GM12878 (cell line): ENCODE measurements at regions not wholly inside any gene's neighbourhood (a gene's known extent, or its start where the extent isn't known, plus 50 kb on each side); places are given as distances from the start of the nearest gene placed in this dataset.
A peak's percentile ranks its signal among the peaks of the same experiment; 100 is the strongest.

Source experiments
- ATAC-seq: fragments of 200-7000 bp; cut with Tn5 transposase; 3 replicates; pipeline ENCODE4 v1.9.1; 2020; ENCODE audit warnings: mild to moderate bottlenecking, moderate library complexity
- BruUV-seq: library from RNA; stranded (reverse); fragments of 400-500 nt; replicated peaks from 2 replicates; lab custom pipeline; 2021; lab: Mats Ljungman, UMichigan
- CTCF ChIA-PET: fragments of 300-600 bp; sonication (Branson Sonifier 250); formaldehyde crosslinking; extraction: SDS; loops from one replicate; lab custom pipeline; 2021; ENCODE audit warnings: inconsistent platforms; lab: Yijun Ruan, JAX
- POLR2A ChIA-PET: fragments of 350-600 bp; formaldehyde crosslinking; extraction: SDS; loops from one replicate; lab custom pipeline; 2021; ENCODE audit warnings: inconsistent platforms; lab: Charles Lee
- RAD21 ChIA-PET: fragments of 300-600 bp; sonication (Branson Sonifier 250); formaldehyde crosslinking; loops from one replicate; lab custom pipeline; 2023; ENCODE audit warnings: antibody characterized with exemption; ENCODE audit not compliant: unreplicated experiment; lab: Charles Lee
- SMC1A ChIA-PET: fragments of 300-600 bp; sonication (Branson Sonifier 250); formaldehyde crosslinking; loops from one replicate; lab custom pipeline; 2023; ENCODE audit not compliant: unreplicated experiment, uncharacterized antibody; lab: Charles Lee
- DNase-seq: peaks from one replicate; pipeline ENCODE4 v3.0.0-alpha.2; 2011; ENCODE audit warnings: low read depth, low spot score
- FAIRE-seq: peaks from 3 replicates; lab custom pipeline; 2011; peaks lifted over from hg19 to GRCh38; lab: Jason Lieb, UNC
- H2AFZ ChIP-seq: 2 replicates; pipeline ENCODE4 v1.6.0; 2011; ENCODE audit warnings: low read depth, low read length, control low read depth; ENCODE audit not compliant: control insufficient read depth
- H3K27ac ChIP-seq: 2 replicates; pipeline ENCODE4 v1.5.1; 2011; ENCODE audit warnings: control low read depth; ENCODE audit not compliant: control insufficient read depth, insufficient read depth
- H3K27me3 ChIP-seq, 2 experiments: replicated peaks in 1 of 2; 2 replicates each; pipeline versions ENCODE4 v1.6.0 to v1.6.1; 2011; ENCODE audit warnings: low read length in 1 of 2; ENCODE audit not compliant: control insufficient read depth in 2 of 2, insufficient read depth in 2 of 2
- H3K36me3 ChIP-seq, 2 experiments: 2 replicates each; pipeline ENCODE4 v1.5.1; 2011; ENCODE audit warnings: low read length in 1 of 2; ENCODE audit not compliant: control insufficient read depth in 2 of 2, insufficient read depth in 2 of 2
- H3K4me1 ChIP-seq: 2 replicates; pipeline ENCODE4 v1.6.1; 2011; ENCODE audit warnings: mild to moderate bottlenecking, low read length, moderate library complexity, mixed read lengths; ENCODE audit not compliant: control insufficient read depth, insufficient read depth
- H3K4me2 ChIP-seq: 2 replicates; pipeline ENCODE4 v1.6.0; 2011; ENCODE audit warnings: control low read depth; ENCODE audit not compliant: control insufficient read depth, insufficient read depth
- H3K4me3 ChIP-seq: fragments of 200-600 bp; sonication (generic); 2 replicates; pipeline ENCODE4 v1.5.1; 2016
- H3K79me2 ChIP-seq: 2 replicates; pipeline ENCODE4 v1.6.0; 2011; ENCODE audit warnings: low read length; ENCODE audit not compliant: control insufficient read depth, insufficient read depth
- H3K9ac ChIP-seq: 2 replicates; pipeline ENCODE4 v1.8.0; 2011; ENCODE audit warnings: low read length, control low read depth, mixed read lengths; ENCODE audit not compliant: control insufficient read depth, insufficient read depth
- H3K9me3 ChIP-seq: replicated peaks from 3 replicates; pipeline ENCODE4 v1.5.1; 2011; ENCODE audit warnings: mild to moderate bottlenecking, low read length; ENCODE audit not compliant: control insufficient read depth, insufficient read depth
- H4K20me1 ChIP-seq: 2 replicates; pipeline ENCODE4 v1.6.0; 2011; ENCODE audit not compliant: control insufficient read depth, insufficient read depth
- BMI1 ChIP-seq: fragments of 450-650 bp; IDR thresholded peaks from 2 replicates; pipeline ENCODE4 v1.6.1; 2016; ENCODE audit warnings: mild to moderate bottlenecking, moderate library complexity, borderline replicate concordance
- MXI1 ChIP-seq: fragments of 150-350 bp; IDR thresholded peaks from 2 replicates; pipeline ENCODE4 v1.6.1; 2011; ENCODE audit warnings: low read depth, mild to moderate bottlenecking, inconsistent platforms, low read length, improper control_type of control experiment
- RAD21 ChIP-seq: IDR thresholded peaks from 2 replicates; pipeline ENCODE4 v1.6.1; 2011; ENCODE audit warnings: mild to moderate bottlenecking, low read depth, low read length, moderate library complexity; ENCODE audit not compliant: insufficient read depth
- TARDBP ChIP-seq: IDR thresholded peaks from 2 replicates; pipeline ENCODE4 v1.6.1; 2016; ENCODE audit warnings: borderline replicate concordance
- ZNF217 ChIP-seq: fragments of 450-650 bp; IDR thresholded peaks from 2 replicates; pipeline ENCODE4 v1.6.1; 2017; ENCODE audit warnings: antibody characterized with exemption, mild to moderate bottlenecking
- WGBS: methylation state at CpG from one replicate; pipeline ENCODE4 v1.1.6; 2016; ENCODE audit warnings: low lambda C conversion rate; ENCODE audit not compliant: insufficient replicate concordance, insufficient coverage; ENCODE audit errors: missing lambda C conversion rate; 5-methylcytosine and 5-hydroxymethylcytosine counted together
- in situ Hi-C: fragments of 300-500 bp; cut with MboI; formaldehyde crosslinking; loops from 9 replicates; pipeline ENCODE4 v1.14.3; 2018; ENCODE audit warnings: mixed read lengths
- intact Hi-C: fragments of 100-400 bp; cut with micrococcal nuclease; formaldehyde crosslinking; loops from one replicate; pipeline ENCODE4 v1.14.2; 2022; ENCODE audit not compliant: unreplicated experiment
- TF ChIP-seq, protein P1 (sequence below): fragments of 450-650 bp; IDR thresholded peaks from 2 replicates; pipeline ENCODE4 v1.6.1; 2018; ENCODE audit warnings: borderline replicate concordance, mild to moderate bottlenecking; ENCODE audit not compliant: partially characterized antibody
- TF ChIP-seq, protein P2 (sequence below): IDR thresholded peaks from 2 replicates; pipeline ENCODE4 v1.6.1; 2012; ENCODE audit warnings: low read depth, low read length, improper control_type of control experiment
- TF ChIP-seq, protein P3 (sequence below): fragments of 450-650 bp; IDR thresholded peaks from 2 replicates; pipeline ENCODE4 v1.6.1; 2017; ENCODE audit warnings: mild to moderate bottlenecking

DNA sequence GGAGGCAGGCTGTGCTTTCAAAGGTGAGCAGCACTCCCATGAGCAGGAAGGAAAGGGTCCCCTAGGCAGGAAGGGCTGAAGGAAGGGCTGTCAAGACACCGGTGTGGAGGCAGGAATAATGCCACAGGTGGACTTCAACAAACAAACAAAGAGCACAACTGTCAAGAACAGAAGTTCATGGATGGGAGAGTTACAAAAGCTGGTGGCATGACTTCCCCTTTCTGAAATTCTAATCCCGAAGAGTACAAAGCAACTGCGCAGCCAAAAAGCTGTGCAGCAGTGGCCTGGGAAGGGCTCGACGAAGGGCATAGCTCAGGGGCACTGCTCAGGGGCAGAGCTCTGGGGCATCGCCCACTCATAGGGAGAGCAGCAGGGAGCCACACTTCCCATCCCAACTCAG is 582.3 kb upstream of the DIPK2B start:
- H3K79me2 ChIP-seq = no peaks in the 10 kb centered on the region
- no peak overlapping the region for H2AFZ ChIP-seq
- no peak for FAIRE-seq
- no peaks in the 10 kb centered on the region for H3K36me3 ChIP-seq
- no TSS peak for BruUV-seq
- H3K4me2 ChIP-seq = no peak overlapping the region
- WGBS = 55% methylated on average over 6 of the region's 6 CpGs
- H3K4me3 ChIP-seq = no peak overlapping the region
- no peaks in the 10 kb centered on the region for H3K27me3 ChIP-seq
- ChIA-PET CTCF (interaction anchor here (0.9 kb wide), 1 partner anchor 11 kb away, joined by 4 read pairs; no protein-coding TSS in a partner anchor), SMC1A (no interaction called here), POLR2A (no interaction called here), RAD21 (no interaction called here)
- in situ Hi-C loops (no loop called here), intact Hi-C loops (no loop called here)
- no peak overlapping the region for H3K27ac ChIP-seq
- no peak for ATAC-seq
- no peak overlapping the region for H3K9ac ChIP-seq
- no peaks in the 10 kb centered on the region for H3K9me3 ChIP-seq
- no peak for TF ChIP-seq MXI1
- TF ChIP-seq, all 136 proteins: peak for 0
- H3K4me1 ChIP-seq = no peaks in the 10 kb centered on the region
- H4K20me1 ChIP-seq = no peaks in the 10 kb centered on the region
- DNase-seq = no peak

DNA sequence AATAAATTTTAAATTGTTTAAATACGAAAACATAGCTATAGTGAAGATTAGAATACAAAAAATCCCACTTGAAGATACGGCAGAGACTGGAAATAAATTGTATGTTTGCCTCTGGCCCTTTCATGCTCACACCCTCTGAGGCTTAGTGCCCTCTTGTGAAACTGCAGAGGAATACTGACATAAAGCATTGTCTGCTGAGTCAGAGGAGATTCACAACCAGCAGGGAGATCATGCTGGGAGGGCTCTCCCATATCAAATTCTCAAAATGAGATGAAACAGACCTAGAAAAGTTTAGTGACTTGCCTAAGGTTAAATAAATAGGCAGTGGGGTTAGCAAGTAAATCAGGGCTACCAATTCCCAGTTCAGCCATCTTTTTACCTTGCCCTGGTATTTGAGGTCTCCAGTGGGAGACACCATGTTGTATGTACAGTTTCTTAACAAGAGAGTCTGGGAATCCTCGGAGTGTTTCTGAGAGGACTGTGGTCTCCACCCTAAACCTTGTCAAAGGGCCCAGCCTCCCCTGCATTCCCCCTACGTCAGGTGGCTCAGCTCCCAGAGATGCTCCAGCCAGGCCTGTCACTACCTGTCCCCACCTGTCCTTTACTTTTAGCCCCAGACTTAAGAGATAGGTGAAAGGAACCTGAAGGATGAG is 581.4 kb upstream of the DIPK2B start:
- CTCF ChIA-PET = interaction anchor here (0.8 kb wide), 1 partner anchor 267 kb away, joined by 3 read pairs; no protein-coding TSS in a partner anchor
- Histone ChIP-seq H3K9me3 (no peaks in the 10 kb centered on the region), H3K27ac (no peak overlapping the region), H3K27me3 (no peaks in the 10 kb centered on the region; a peak in 1 of 4 replicates), H3K36me3 (no peaks in the 10 kb centered on the region), H4K20me1 (no peaks in the 10 kb centered on the region), H3K4me3 (no peak overlapping the region), H3K4me2 (no peak overlapping the region), H2AFZ (no peak overlapping the region), H3K9ac (no peak overlapping the region), H3K79me2 (no peaks in the 10 kb centered on the region), H3K4me1 (no peaks in the 10 kb centered on the region)
- FAIRE-seq = no peak
- POLR2A ChIA-PET = no interaction called here
- RAD21 ChIA-PET = no interaction called here
- in situ Hi-C loops (no loop called here), intact Hi-C loops (no loop called here)
- BruUV-seq = no TSS peak
- peak; percentile 47; the same call in 1 of the 3 replicates for ATAC-seq
- DNase-seq = no peak
- WGBS = 37% methylated on average over 4 of the region's 4 CpGs
- SMC1A ChIA-PET = no interaction called here
- TF ChIP-seq BMI1 (no peak), ZNF217 (no peak), TARDBP (no peak), RAD21 (peak; percentile 49)
- TF ChIP-seq, protein P1, sequence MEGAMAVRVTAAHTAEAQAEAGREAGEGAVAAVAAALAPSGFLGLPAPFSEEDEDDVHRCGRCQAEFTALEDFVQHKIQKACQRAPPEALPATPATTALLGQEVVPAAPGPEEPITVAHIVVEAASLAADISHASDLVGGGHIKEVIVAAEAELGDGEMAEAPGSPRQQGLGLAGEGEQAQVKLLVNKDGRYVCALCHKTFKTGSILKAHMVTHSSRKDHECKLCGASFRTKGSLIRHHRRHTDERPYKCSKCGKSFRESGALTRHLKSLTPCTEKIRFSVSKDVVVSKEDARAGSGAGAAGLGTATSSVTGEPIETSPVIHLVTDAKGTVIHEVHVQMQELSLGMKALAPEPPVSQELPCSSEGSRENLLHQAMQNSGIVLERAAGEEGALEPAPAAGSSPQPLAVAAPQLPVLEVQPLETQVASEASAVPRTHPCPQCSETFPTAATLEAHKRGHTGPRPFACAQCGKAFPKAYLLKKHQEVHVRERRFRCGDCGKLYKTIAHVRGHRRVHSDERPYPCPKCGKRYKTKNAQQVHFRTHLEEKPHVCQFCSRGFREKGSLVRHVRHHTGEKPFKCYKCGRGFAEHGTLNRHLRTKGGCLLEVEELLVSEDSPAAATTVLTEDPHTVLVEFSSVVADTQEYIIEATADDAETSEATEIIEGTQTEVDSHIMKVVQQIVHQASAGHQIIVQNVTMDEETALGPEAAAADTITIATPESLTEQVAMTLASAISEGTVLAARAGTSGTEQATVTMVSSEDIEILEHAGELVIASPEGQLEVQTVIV = no peak
- TF ChIP-seq, protein P2, sequence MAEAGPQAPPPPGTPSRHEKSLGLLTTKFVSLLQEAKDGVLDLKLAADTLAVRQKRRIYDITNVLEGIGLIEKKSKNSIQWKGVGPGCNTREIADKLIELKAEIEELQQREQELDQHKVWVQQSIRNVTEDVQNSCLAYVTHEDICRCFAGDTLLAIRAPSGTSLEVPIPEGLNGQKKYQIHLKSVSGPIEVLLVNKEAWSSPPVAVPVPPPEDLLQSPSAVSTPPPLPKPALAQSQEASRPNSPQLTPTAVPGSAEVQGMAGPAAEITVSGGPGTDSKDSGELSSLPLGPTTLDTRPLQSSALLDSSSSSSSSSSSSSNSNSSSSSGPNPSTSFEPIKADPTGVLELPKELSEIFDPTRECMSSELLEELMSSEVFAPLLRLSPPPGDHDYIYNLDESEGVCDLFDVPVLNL = no peak
- TF ChIP-seq, protein P3, sequence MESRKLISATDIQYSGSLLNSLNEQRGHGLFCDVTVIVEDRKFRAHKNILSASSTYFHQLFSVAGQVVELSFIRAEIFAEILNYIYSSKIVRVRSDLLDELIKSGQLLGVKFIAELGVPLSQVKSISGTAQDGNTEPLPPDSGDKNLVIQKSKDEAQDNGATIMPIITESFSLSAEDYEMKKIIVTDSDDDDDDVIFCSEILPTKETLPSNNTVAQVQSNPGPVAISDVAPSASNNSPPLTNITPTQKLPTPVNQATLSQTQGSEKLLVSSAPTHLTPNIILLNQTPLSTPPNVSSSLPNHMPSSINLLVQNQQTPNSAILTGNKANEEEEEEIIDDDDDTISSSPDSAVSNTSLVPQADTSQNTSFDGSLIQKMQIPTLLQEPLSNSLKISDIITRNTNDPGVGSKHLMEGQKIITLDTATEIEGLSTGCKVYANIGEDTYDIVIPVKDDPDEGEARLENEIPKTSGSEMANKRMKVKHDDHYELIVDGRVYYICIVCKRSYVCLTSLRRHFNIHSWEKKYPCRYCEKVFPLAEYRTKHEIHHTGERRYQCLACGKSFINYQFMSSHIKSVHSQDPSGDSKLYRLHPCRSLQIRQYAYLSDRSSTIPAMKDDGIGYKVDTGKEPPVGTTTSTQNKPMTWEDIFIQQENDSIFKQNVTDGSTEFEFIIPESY = no peak
